ENCODE measurements at regions not wholly inside any gene's neighbourhood (a gene's known extent, or its start where the extent isn't known, plus 50 kb on each side); places are given as distances from the start of the nearest gene placed in this dataset.

DNA sequence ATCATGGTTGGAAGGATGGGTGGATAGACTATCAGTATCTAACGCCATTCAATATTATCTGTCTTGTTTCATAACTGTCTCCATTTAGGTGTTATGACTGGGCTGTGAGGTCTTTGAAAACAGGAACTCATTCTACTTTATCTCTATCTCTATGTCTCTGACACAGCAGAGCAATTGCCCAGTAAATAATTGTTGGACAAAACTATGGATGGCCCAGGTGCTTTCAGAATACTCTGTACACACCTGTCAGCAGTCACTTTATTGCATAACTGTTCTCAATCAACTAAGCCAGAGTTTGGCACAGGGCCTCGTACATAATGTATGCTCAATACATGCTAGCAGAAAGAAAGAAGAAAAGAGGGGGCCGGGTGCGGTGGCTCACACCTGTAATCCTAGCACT lies 210.3 kb downstream of the OPA1 start:
- CTCF ChIA-PET: no interaction called here

DNA sequence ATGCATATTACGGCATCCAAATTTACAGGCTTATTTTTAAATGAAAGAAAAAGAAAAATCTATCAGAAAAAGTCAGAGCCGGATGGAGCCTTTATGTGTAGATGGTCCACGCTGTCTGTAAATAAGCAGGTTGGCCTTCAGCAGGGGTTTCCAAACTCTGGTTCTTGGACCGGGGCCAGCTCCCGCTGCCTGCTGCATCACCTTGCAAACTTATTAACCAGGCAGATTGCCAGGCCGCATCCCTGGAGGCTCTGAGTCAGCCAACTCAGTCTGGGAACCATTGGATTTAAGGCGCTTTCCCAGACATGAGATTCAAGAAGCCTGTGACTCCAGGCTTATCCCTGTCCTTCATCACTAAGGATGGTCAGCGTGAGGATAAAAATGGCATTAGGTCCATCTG lies 212.4 kb downstream of the OPA1 start:
- BruUV-seq (replicated peaks): no TSS peak
- Histone ChIP-seq H2AFZ (ENCODE audit: low read depth, low read length, poor library complexity, severe bottlenecking) (no peak overlapping the region), H3K36me3 (ENCODE audit: control insufficient read depth in 1 of 2, insufficient read depth in 2 of 2, low read length in 2 of 2) (no peaks in the 10 kb centered on the region), H3K27me3 (ENCODE audit: insufficient read depth, low read length) (peaks cover 28% of the 10 kb centered on the region; the same call in 1 of the 2 replicates), H3K9me2 (ENCODE audit: insufficient read depth) (no peaks in the 10 kb centered on the region), H3K9ac (ENCODE audit: low read length) (no peak overlapping the region), H3K9me3 (ENCODE audit: control insufficient read depth in 1 of 2, insufficient read depth in 1 of 2, low read depth in 1 of 2, low read length in 2 of 2) (no peaks in the 10 kb centered on the region), H4K20me1 (ENCODE audit: insufficient read depth) (no peaks in the 10 kb centered on the region), H3K79me2 (ENCODE audit: insufficient read depth, low read length) (no peaks in the 10 kb centered on the region), H3K27ac (ENCODE audit: low read depth, low read length) (no peak overlapping the region), H3K4me1 (ENCODE audit: control insufficient read depth in 1 of 2, insufficient read depth in 2 of 2, low read length in 2 of 2) (peaks cover 0 to 9% of the 10 kb centered on the region in 2 experiments; a peak in 2 of 4 replicates), H3K4me2 (ENCODE audit: low read length) (peak overlapping the region; percentile 44), H3K4me3 (replicated peaks in 1 of 2; ENCODE audit: low read depth in 1 of 2, low read length in 2 of 2) (no peak overlapping the region)
- ATAC-seq: peak; percentile 88
- ChIA-PET CTCF (no interaction called here), POLR2A (no interaction called here), RAD21 (ENCODE audit: low non-redundant PET in 1 of 2, low total read pairs in 2 of 2, uncharacterized antibody in 2 of 2, unreplicated experiment in 2 of 2) (no interaction called here)
- DNase-seq (ENCODE audit: low read depth, low spot score): peak; percentile 77
- intact Hi-C loops (cut with micrococcal nuclease): no loop called here
- TF ChIP-seq RAD21 (IDR thresholded peaks at IDR 0.05; ENCODE audit: low read depth): 0 out of 2 replicates have a peak, but pooled peaks have one; percentile 17
- TF ChIP-seq SP1 (IDR thresholded peaks at IDR 0.05; ENCODE audit: low read depth): peak; percentile 60
- peak; percentile 53 for TF ChIP-seq YY1 (IDR thresholded peaks at IDR 0.05; ENCODE audit: extremely low read depth, insufficient replicate concordance, low read depth, low read length)
- TF ChIP-seq, protein P1, sequence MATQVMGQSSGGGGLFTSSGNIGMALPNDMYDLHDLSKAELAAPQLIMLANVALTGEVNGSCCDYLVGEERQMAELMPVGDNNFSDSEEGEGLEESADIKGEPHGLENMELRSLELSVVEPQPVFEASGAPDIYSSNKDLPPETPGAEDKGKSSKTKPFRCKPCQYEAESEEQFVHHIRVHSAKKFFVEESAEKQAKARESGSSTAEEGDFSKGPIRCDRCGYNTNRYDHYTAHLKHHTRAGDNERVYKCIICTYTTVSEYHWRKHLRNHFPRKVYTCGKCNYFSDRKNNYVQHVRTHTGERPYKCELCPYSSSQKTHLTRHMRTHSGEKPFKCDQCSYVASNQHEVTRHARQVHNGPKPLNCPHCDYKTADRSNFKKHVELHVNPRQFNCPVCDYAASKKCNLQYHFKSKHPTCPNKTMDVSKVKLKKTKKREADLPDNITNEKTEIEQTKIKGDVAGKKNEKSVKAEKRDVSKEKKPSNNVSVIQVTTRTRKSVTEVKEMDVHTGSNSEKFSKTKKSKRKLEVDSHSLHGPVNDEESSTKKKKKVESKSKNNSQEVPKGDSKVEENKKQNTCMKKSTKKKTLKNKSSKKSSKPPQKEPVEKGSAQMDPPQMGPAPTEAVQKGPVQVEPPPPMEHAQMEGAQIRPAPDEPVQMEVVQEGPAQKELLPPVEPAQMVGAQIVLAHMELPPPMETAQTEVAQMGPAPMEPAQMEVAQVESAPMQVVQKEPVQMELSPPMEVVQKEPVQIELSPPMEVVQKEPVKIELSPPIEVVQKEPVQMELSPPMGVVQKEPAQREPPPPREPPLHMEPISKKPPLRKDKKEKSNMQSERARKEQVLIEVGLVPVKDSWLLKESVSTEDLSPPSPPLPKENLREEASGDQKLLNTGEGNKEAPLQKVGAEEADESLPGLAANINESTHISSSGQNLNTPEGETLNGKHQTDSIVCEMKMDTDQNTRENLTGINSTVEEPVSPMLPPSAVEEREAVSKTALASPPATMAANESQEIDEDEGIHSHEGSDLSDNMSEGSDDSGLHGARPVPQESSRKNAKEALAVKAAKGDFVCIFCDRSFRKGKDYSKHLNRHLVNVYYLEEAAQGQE (IDR thresholded peaks at IDR 0.05; ENCODE audit: low read depth): no peak
- TF ChIP-seq, protein P2, sequence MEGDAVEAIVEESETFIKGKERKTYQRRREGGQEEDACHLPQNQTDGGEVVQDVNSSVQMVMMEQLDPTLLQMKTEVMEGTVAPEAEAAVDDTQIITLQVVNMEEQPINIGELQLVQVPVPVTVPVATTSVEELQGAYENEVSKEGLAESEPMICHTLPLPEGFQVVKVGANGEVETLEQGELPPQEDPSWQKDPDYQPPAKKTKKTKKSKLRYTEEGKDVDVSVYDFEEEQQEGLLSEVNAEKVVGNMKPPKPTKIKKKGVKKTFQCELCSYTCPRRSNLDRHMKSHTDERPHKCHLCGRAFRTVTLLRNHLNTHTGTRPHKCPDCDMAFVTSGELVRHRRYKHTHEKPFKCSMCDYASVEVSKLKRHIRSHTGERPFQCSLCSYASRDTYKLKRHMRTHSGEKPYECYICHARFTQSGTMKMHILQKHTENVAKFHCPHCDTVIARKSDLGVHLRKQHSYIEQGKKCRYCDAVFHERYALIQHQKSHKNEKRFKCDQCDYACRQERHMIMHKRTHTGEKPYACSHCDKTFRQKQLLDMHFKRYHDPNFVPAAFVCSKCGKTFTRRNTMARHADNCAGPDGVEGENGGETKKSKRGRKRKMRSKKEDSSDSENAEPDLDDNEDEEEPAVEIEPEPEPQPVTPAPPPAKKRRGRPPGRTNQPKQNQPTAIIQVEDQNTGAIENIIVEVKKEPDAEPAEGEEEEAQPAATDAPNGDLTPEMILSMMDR (IDR thresholded peaks at IDR 0.05 in 2 of 3, conservative IDR thresholded peaks at IDR 0.05 in 1 of 3; ENCODE audit: borderline replicate concordance in 1 of 3, insufficient read depth in 1 of 3, low read depth in 2 of 3, low read length in 2 of 3): no peak
- TF ChIP-seq SIN3A (IDR thresholded peaks at IDR 0.05; ENCODE audit: low read depth): no peak
- peak; percentile 32 for TF ChIP-seq TCF7L2 (IDR thresholded peaks at IDR 0.05; ENCODE audit: borderline replicate concordance, extremely low read depth, insufficient read depth, insufficient read length)
- TF ChIP-seq SRF (IDR thresholded peaks at IDR 0.05; ENCODE audit: low read depth): 0 out of 2 replicates have a peak, but pooled peaks have one; percentile 10
- TF ChIP-seq, protein P3, sequence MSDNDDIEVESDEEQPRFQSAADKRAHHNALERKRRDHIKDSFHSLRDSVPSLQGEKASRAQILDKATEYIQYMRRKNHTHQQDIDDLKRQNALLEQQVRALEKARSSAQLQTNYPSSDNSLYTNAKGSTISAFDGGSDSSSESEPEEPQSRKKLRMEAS (IDR thresholded peaks at IDR 0.05): no peak; the same call in 1 of the 2 replicates
- no peak for TF ChIP-seq ZNF274 (IDR thresholded peaks at IDR 0.05; ENCODE audit: low read depth, low read length)
- TF ChIP-seq ZFX (IDR thresholded peaks at IDR 0.05): no peak
- TF ChIP-seq FOSL1 (IDR thresholded peaks at IDR 0.05; ENCODE audit: low read depth): peak; percentile 73
- TF ChIP-seq POLR2AphosphoS5 (IDR thresholded peaks at IDR 0.05; ENCODE audit: low read depth, low read length): peak; percentile 56
- TF ChIP-seq ELF1 (IDR thresholded peaks at IDR 0.05; ENCODE audit: borderline replicate concordance, low read depth): no peak

More for the DNA sequence above, 210.3 kb downstream of the OPA1 start:
- BruUV-seq (replicated peaks): no TSS peak
- no peak for ATAC-seq
- H3K9ac ChIP-seq (ENCODE audit: low read length): no peak overlapping the region
- no peak overlapping the region for H2AFZ ChIP-seq (ENCODE audit: low read depth, low read length, poor library complexity, severe bottlenecking)
- TF ChIP-seq, protein P3 (IDR thresholded peaks at IDR 0.05): no peak
- TF ChIP-seq SRF (IDR thresholded peaks at IDR 0.05; ENCODE audit: low read depth): no peak
- TF ChIP-seq YY1 (IDR thresholded peaks at IDR 0.05; ENCODE audit: extremely low read depth, insufficient replicate concordance, low read depth, low read length): no peak
- H3K27ac ChIP-seq (ENCODE audit: low read depth, low read length): no peak overlapping the region
- H3K36me3 ChIP-seq (ENCODE audit: control insufficient read depth in 1 of 2, insufficient read depth in 2 of 2, low read length in 2 of 2): no peaks in the 10 kb centered on the region
- H3K9me2 ChIP-seq (ENCODE audit: insufficient read depth): no peaks in the 10 kb centered on the region
- H3K27me3 ChIP-seq (ENCODE audit: insufficient read depth, low read length): peaks cover 28% of the 10 kb centered on the region; the same call in 1 of the 2 replicates
- H3K4me3 ChIP-seq (replicated peaks in 1 of 2; ENCODE audit: low read depth in 1 of 2, low read length in 2 of 2): no peak overlapping the region
- H3K79me2 ChIP-seq (ENCODE audit: insufficient read depth, low read length): no peaks in the 10 kb centered on the region
- no peaks in the 10 kb centered on the region for H3K9me3 ChIP-seq (ENCODE audit: control insufficient read depth in 1 of 2, insufficient read depth in 1 of 2, low read depth in 1 of 2, low read length in 2 of 2)
- RAD21 ChIA-PET (ENCODE audit: low non-redundant PET in 1 of 2, low total read pairs in 2 of 2, uncharacterized antibody in 2 of 2, unreplicated experiment in 2 of 2): no interaction called here
- no peak overlapping the region for H3K4me2 ChIP-seq (ENCODE audit: low read length)
- no peaks in the 10 kb centered on the region for H4K20me1 ChIP-seq (ENCODE audit: insufficient read depth)
- POLR2A ChIA-PET: no interaction called here
- intact Hi-C loops (cut with micrococcal nuclease): no loop called here
- peaks cover 0 to 9% of the 10 kb centered on the region in 2 experiments; a peak in 2 of 4 replicates for H3K4me1 ChIP-seq (ENCODE audit: control insufficient read depth in 1 of 2, insufficient read depth in 2 of 2, low read length in 2 of 2)
- no peak for DNase-seq (ENCODE audit: low read depth, low spot score)
